ENCODE measurements at regions not wholly inside any gene's neighbourhood (a gene's known extent, or its start where the extent isn't known, plus 50 kb on each side); places are given as distances from the start of the nearest gene placed in this dataset.

DNA sequence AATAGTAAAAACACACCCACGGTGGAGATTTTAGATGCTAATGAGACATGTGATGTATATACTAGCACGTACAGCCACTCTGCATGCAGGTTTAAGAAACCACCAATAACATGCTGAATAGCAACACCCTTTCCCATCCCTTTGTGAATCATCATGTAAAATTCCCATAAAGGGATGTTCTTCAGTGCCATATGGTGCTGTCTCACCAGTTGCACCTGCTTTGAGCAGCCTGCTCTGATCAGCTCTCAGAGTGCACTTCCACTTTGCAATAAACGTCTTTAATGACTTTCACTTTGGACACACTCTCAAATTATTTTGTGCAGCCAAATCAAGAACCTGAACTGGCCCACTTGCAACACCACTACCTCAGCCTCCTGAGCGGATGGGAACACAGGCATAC lies 615.0 kb downstream of the ANKRD7 start:
- H3K36me3 ChIP-seq (ENCODE audit: control insufficient read depth, insufficient read depth, low read length), result no peaks in the 10 kb centered on the region
- H3K4me1 ChIP-seq (ENCODE audit: control insufficient read depth, insufficient read depth, low read length), result no peaks in the 10 kb centered on the region
- H3K27me3 ChIP-seq (ENCODE audit: control insufficient read depth, insufficient read depth, low read length), result no peaks in the 10 kb centered on the region
- no CpG with 5 or more reads among the region's 4 CpGs for WGBS (ENCODE audit: insufficient coverage, low lambda C conversion rate)
- DNase-seq, result no peak
- H3K9me3 ChIP-seq (ENCODE audit: control insufficient read depth, low read depth, low read length), result no peaks in the 10 kb centered on the region
- no peak overlapping the region for H3K27ac ChIP-seq (ENCODE audit: low read length)
- H3K4me3 ChIP-seq (ENCODE audit: low read length), result no peak overlapping the region

GRCh38 chr7:118843456-118843855 lies 619.0 kb downstream of the ANKRD7 start:
- Histone ChIP-seq H3K9me3 (ENCODE audit: control insufficient read depth, low read depth, low read length) (no peaks in the 10 kb centered on the region), H3K36me3 (ENCODE audit: control insufficient read depth, insufficient read depth, low read length) (no peaks in the 10 kb centered on the region), H3K27ac (ENCODE audit: low read length) (no peak overlapping the region), H3K27me3 (ENCODE audit: control insufficient read depth, insufficient read depth, low read length) (no peaks in the 10 kb centered on the region), H3K4me1 (ENCODE audit: control insufficient read depth, insufficient read depth, low read length) (no peaks in the 10 kb centered on the region), H3K4me3 (ENCODE audit: low read length) (no peak overlapping the region)
- no peak for DNase-seq
- WGBS (ENCODE audit: insufficient coverage, low lambda C conversion rate), result 83% methylated on average over 1 of the region's 1 CpG

DNA sequence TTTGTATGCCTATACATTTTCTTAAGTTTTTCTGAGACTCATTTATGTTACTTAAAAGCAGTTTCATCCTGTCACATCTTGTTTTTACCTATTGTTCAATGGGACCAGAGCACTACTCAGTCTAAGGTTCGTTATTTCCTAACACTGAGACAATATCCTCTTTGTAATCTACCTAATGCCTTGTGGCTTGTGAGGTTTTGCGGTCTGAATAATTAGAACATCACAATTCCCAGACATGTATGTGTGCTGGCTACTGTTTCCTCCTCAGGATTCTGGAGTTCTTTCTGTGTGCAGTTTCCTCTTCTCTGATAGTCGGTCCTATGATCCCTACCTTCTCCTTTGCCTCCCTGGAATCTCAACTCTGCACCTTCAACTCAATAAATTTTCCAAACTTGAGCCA lies 620.2 kb downstream of the ANKRD7 start:
- H3K9me3 ChIP-seq (ENCODE audit: control insufficient read depth, low read depth, low read length), result no peaks in the 10 kb centered on the region
- no peak overlapping the region for H3K27ac ChIP-seq (ENCODE audit: low read length)
- no peaks in the 10 kb centered on the region for H3K27me3 ChIP-seq (ENCODE audit: control insufficient read depth, insufficient read depth, low read length)
- 60% methylated on average over 1 of the region's 3 CpGs for WGBS (ENCODE audit: insufficient coverage, low lambda C conversion rate)
- no peaks in the 10 kb centered on the region for H3K36me3 ChIP-seq (ENCODE audit: control insufficient read depth, insufficient read depth, low read length)
- DNase-seq, result no peak
- H3K4me1 ChIP-seq (ENCODE audit: control insufficient read depth, insufficient read depth, low read length), result no peaks in the 10 kb centered on the region
- no peak overlapping the region for H3K4me3 ChIP-seq (ENCODE audit: low read length)

DNA sequence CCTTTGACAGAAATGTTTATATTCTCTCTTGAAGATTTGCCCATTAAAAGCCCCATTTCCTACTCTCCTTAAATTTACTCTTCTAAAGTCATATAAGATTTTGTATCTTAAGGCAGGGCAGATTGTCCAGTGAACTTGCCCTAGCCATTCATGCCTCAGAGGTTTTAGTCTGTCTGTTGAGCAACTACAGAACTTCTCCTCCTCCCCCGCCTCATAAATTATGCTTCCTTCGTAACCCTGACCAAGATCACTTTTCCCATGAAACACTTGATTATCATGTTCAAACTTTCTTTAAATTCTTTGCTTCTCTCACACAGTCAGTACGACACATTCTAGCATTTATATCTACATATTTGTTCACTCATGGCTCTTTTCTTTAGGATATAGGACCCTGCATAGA lies 621.3 kb downstream of the ANKRD7 start:
- 90% methylated on average over 3 of the region's 3 CpGs for WGBS (ENCODE audit: insufficient coverage, low lambda C conversion rate)

GRCh38 chr7:118846977-118847376 lies 622.5 kb downstream of the ANKRD7 start:
- DNase-seq, result no peak
- Histone ChIP-seq H3K27ac (ENCODE audit: low read length) (no peak overlapping the region), H3K9me3 (ENCODE audit: control insufficient read depth, low read depth, low read length) (no peaks in the 10 kb centered on the region), H3K36me3 (ENCODE audit: control insufficient read depth, insufficient read depth, low read length) (no peaks in the 10 kb centered on the region), H3K27me3 (ENCODE audit: control insufficient read depth, insufficient read depth, low read length) (no peaks in the 10 kb centered on the region), H3K4me1 (ENCODE audit: control insufficient read depth, insufficient read depth, low read length) (no peaks in the 10 kb centered on the region), H3K4me3 (ENCODE audit: low read length) (no peak overlapping the region)

More for the DNA sequence above, 621.3 kb downstream of the ANKRD7 start:
- Histone ChIP-seq H3K27me3 (ENCODE audit: control insufficient read depth, insufficient read depth, low read length) (no peaks in the 10 kb centered on the region), H3K9me3 (ENCODE audit: control insufficient read depth, low read depth, low read length) (no peaks in the 10 kb centered on the region), H3K36me3 (ENCODE audit: control insufficient read depth, insufficient read depth, low read length) (no peaks in the 10 kb centered on the region), H3K4me3 (ENCODE audit: low read length) (no peak overlapping the region), H3K27ac (ENCODE audit: low read length) (no peak overlapping the region), H3K4me1 (ENCODE audit: control insufficient read depth, insufficient read depth, low read length) (no peaks in the 10 kb centered on the region)
- DNase-seq, result no peak

DNA sequence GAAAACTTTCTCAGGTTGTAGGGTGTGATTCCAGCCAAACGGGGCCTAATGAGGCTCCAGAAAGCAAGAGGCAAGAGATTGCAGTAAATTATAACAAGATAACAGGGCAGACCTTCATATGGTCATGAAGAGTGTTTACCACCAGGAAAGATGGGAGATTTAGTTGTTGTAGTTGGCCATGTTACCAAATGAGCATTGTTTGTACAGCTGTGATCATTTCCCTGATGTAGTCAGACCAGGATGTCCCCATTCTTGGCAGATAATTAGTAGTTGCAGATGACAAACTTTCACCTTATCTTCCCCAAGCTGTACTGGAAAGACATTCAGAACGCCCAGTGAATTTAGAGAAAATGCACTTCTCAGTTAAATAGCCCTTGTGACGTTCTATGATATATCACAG lies 630.8 kb downstream of the ANKRD7 start:
- Histone ChIP-seq H3K27me3 (ENCODE audit: control insufficient read depth, insufficient read depth, low read length) (no peaks in the 10 kb centered on the region), H3K9me3 (ENCODE audit: control insufficient read depth, low read depth, low read length) (no peaks in the 10 kb centered on the region), H3K4me3 (ENCODE audit: low read length) (no peak overlapping the region), H3K27ac (ENCODE audit: low read length) (no peak overlapping the region), H3K4me1 (ENCODE audit: control insufficient read depth, insufficient read depth, low read length) (no peaks in the 10 kb centered on the region), H3K36me3 (ENCODE audit: control insufficient read depth, insufficient read depth, low read length) (no peaks in the 10 kb centered on the region)
- WGBS (ENCODE audit: insufficient coverage, low lambda C conversion rate), result 55% methylated on average over 2 of the region's 3 CpGs
- no peak for DNase-seq

GRCh38 chr7:118858651-118859149 lies 634.2 kb downstream of the ANKRD7 start:
- no peak overlapping the region for H3K27ac ChIP-seq (ENCODE audit: low read length)
- no CpG with 5 or more reads among the region's 49 CpGs for WGBS (ENCODE audit: insufficient coverage, low lambda C conversion rate)
- H3K36me3 ChIP-seq (ENCODE audit: control insufficient read depth, insufficient read depth, low read length), result no peaks in the 10 kb centered on the region
- no peak overlapping the region for H3K4me3 ChIP-seq (ENCODE audit: low read length)
- H3K27me3 ChIP-seq (ENCODE audit: control insufficient read depth, insufficient read depth, low read length), result no peaks in the 10 kb centered on the region
- H3K4me1 ChIP-seq (ENCODE audit: control insufficient read depth, insufficient read depth, low read length), result no peaks in the 10 kb centered on the region
- no peaks in the 10 kb centered on the region for H3K9me3 ChIP-seq (ENCODE audit: control insufficient read depth, low read depth, low read length)
- no peak for DNase-seq

DNA sequence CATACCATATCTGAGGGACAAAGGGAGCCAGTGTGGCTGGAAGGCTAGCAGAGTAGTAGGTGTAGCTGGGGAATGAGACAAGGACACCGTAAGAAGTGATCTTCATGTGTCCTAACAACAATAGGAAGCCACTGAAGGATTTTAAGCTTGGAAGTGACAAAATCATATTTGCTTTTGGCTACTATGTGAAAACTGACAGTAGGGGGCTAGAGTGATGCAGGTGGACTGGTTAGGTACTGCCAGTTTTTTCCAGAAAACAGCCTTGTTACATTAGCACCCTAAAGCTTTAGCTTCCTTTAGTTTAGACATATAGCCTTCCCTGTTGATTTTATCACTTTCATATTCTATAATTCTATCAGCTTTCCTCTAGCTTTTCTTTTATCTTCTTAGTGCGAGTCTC lies 637.1 kb downstream of the ANKRD7 start:
- Histone ChIP-seq H3K4me3 (ENCODE audit: low read length) (no peak overlapping the region), H3K9me3 (ENCODE audit: control insufficient read depth, low read depth, low read length) (no peaks in the 10 kb centered on the region), H3K36me3 (ENCODE audit: control insufficient read depth, insufficient read depth, low read length) (no peaks in the 10 kb centered on the region), H3K27ac (ENCODE audit: low read length) (no peak overlapping the region), H3K4me1 (ENCODE audit: control insufficient read depth, insufficient read depth, low read length) (no peaks in the 10 kb centered on the region), H3K27me3 (ENCODE audit: control insufficient read depth, insufficient read depth, low read length) (no peaks in the 10 kb centered on the region)
- no peak for DNase-seq
- WGBS (ENCODE audit: insufficient coverage, low lambda C conversion rate), result 92% methylated on average over 2 of the region's 2 CpGs

DNA sequence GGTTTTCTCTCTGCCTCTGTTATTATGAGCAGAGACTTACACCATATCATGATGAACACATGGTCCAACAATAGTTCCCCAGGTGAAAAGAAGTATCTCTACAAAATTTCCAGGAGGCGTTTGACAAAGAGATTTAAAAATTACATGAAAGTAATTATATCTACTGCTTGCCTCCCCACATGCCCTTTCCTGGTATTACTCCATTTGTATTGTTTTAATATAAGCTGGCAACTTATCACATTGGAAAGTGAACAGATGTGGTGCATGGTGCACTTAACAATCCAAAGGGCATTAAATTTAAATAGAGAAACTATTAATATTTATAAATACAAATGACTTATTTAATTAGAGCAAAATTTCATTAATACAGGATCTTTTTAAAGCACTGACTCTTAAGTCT lies 638.2 kb downstream of the ANKRD7 start:
- no peak overlapping the region for H3K4me3 ChIP-seq (ENCODE audit: low read length)
- WGBS (ENCODE audit: insufficient coverage, low lambda C conversion rate), result no CpG with 5 or more reads among the region's 1 CpG
- no peaks in the 10 kb centered on the region for H3K4me1 ChIP-seq (ENCODE audit: control insufficient read depth, insufficient read depth, low read length)
- H3K27ac ChIP-seq (ENCODE audit: low read length), result no peak overlapping the region
- no peaks in the 10 kb centered on the region for H3K27me3 ChIP-seq (ENCODE audit: control insufficient read depth, insufficient read depth, low read length)
- no peaks in the 10 kb centered on the region for H3K36me3 ChIP-seq (ENCODE audit: control insufficient read depth, insufficient read depth, low read length)
- DNase-seq, result no peak
- no peaks in the 10 kb centered on the region for H3K9me3 ChIP-seq (ENCODE audit: control insufficient read depth, low read depth, low read length)

DNA sequence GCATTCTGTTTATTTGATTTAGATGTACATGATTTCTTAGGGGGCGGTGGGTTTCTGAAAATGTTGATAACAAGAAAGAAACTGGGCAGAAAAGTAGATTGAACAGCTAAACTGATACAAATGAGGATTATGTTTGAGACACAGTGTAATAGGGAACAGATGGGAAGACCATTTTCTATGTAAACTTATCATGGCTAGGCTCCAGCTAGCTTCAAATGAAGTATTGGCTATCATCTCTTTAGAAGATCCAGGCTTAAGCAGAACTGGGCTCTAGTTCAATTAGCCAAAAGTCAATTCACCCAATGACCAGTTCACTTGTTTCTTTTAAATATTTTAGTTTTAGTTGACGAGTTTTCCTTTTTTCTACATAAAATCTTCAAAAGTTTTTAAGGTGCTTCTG lies 639.5 kb downstream of the ANKRD7 start:
- no peaks in the 10 kb centered on the region for H3K9me3 ChIP-seq (ENCODE audit: control insufficient read depth, low read depth, low read length)
- H3K4me1 ChIP-seq (ENCODE audit: control insufficient read depth, insufficient read depth, low read length), result no peaks in the 10 kb centered on the region
- WGBS (ENCODE audit: insufficient coverage, low lambda C conversion rate), result 71% methylated on average over 2 of the region's 2 CpGs
- no peaks in the 10 kb centered on the region for H3K36me3 ChIP-seq (ENCODE audit: control insufficient read depth, insufficient read depth, low read length)
- H3K4me3 ChIP-seq (ENCODE audit: low read length), result no peak overlapping the region
- no peak for DNase-seq
- H3K27me3 ChIP-seq (ENCODE audit: control insufficient read depth, insufficient read depth, low read length), result no peaks in the 10 kb centered on the region
- no peak overlapping the region for H3K27ac ChIP-seq (ENCODE audit: low read length)

DNA sequence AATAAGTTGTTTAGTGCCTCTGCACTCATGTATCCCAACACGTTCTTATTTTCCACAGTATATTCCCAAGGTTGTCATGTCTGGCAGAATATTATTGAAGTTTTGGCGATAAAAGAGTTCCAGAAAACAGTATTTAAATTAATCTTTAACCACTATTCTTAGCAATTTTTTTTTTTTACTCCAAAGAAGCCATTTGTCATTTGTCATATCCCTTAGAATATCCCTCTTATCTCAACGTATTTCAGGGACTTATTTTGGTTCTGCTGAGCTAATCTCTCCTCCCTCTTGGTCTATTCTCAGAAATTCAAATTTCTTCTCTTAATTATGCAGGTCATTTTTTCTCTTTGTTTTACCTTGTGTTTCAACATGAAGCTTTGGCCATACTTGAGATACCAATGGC lies 643.4 kb downstream of the ANKRD7 start:
- H3K4me1 ChIP-seq (ENCODE audit: control insufficient read depth, insufficient read depth, low read length), result no peaks in the 10 kb centered on the region
- H3K27ac ChIP-seq (ENCODE audit: low read length), result no peak overlapping the region
- H3K4me3 ChIP-seq (ENCODE audit: low read length), result no peak overlapping the region
- no peaks in the 10 kb centered on the region for H3K27me3 ChIP-seq (ENCODE audit: control insufficient read depth, insufficient read depth, low read length)
- DNase-seq, result no peak
- 75% methylated on average over 2 of the region's 3 CpGs for whole genome bisulfite sequencing (ENCODE audit: insufficient coverage, low lambda C conversion rate)
- H3K36me3 ChIP-seq (ENCODE audit: control insufficient read depth, insufficient read depth, low read length), result no peaks in the 10 kb centered on the region
- H3K9me3 ChIP-seq (ENCODE audit: control insufficient read depth, low read depth, low read length), result no peaks in the 10 kb centered on the region

Data from large intestine (tissue), 3 donors.